HL-60 (cell line): ENCODE measurements at regions not wholly inside any gene's neighbourhood (a gene's known extent, or its start where the extent isn't known, plus 50 kb on each side); places are given as distances from the start of the nearest gene placed in this dataset.

Source experiments
- CTCF ChIP-seq: IDR thresholded peaks from one replicate; pipeline ENCODE4 v1.5.1; 2011; ENCODE audit warnings: low read length, control low read depth, inconsistent platforms; ENCODE audit not compliant: insufficient read depth
- POLR2AphosphoS5 ChIP-seq: IDR thresholded peaks from 2 replicates; pipeline ENCODE4 v1.6.1; 2012; ENCODE audit warnings: low read depth
- REST ChIP-seq: IDR thresholded peaks from 2 replicates; pipeline ENCODE4 v1.6.1; 2012; ENCODE audit warnings: low read depth; ENCODE audit not compliant: insufficient replicate concordance

GRCh38 chr5:166281433-166281832 lies 2010.0 kb upstream of the WWC1 start:
- TF ChIP-seq CTCF (no peak), POLR2AphosphoS5 (no peak), REST (no peak)
